Gastrocnemius medialis (tissue), 4 donors: ENCODE measurements at regions not wholly inside any gene's neighbourhood (a gene's known extent, or its start where the extent isn't known, plus 50 kb on each side); places are given as distances from the start of the nearest gene placed in this dataset.
A peak's percentile ranks its signal among the peaks of the same experiment; 100 is the strongest.

Experiments used
- ATAC-seq, 2 donors: fragments of 150-250 bp; one replicate each; pipeline ENCODE4 v1.9.1; 2016
- DNase-seq, 2 donors: peaks; one replicate each; pipeline ENCODE4 v3.0.0-alpha.2; 2019
- H3K27ac ChIP-seq, 4 donors: fragments of 200-600 bp; sonication (generic); 1 replicate in 1 of 4; 2 replicates in 3 of 4; pipeline ENCODE4 v1.5.1; 2016 to 2018; ENCODE audit warnings: mild to moderate bottlenecking in 2 of 4, moderate library complexity in 1 of 4
- H3K27me3 ChIP-seq, 3 donors: fragments of 200-600 bp; sonication (generic) in 2 of 3; 1 replicate in 1 of 3; 2 replicates in 2 of 3; pipeline versions ENCODE4 v1.5.1 to v1.6.0; 2016 to 2019; ENCODE audit warnings: mild to moderate bottlenecking in 1 of 3, moderate library complexity in 1 of 3
- H3K36me3 ChIP-seq, 2 donors: fragments of 200-600 bp; sonication (generic) in 1 of 2; one replicate each; pipeline ENCODE4 v1.5.1; 2017 to 2018
- H3K4me1 ChIP-seq, 2 donors: fragments of 200-600 bp; sonication (generic) in 1 of 2; one replicate each; pipeline ENCODE4 v1.5.1; 2016 to 2017; ENCODE audit warnings: mild to moderate bottlenecking in 2 of 2
- H3K4me3 ChIP-seq, 4 donors: fragments of 200-600 bp; sonication (generic) in 3 of 4; 1 replicate in 1 of 4; 2 replicates in 3 of 4; pipeline ENCODE4 v1.5.1; 2016 to 2019; ENCODE audit warnings: mild to moderate bottlenecking in 2 of 4
- H3K9me3 ChIP-seq, 3 donors: fragments of 200-600 bp; sonication (generic) in 2 of 3; 1 replicate in 1 of 3; 2 replicates in 2 of 3; pipeline ENCODE4 v1.5.1; 2016 to 2019
- POLR2A ChIP-seq, 2 donors: fragments of 450-650 bp; IDR thresholded peaks; one replicate each; pipeline ENCODE4 v1.6.1; 2017; ENCODE audit warnings: antibody characterized with exemption in 2 of 2, mild to moderate bottlenecking in 2 of 2, moderate library complexity in 2 of 2
- in situ Hi-C, 4 donors: fragments of 200-750 bp; cut with MboI; loops; one replicate each; pipeline versions ENCODE4 v1.15.0 to v1.8.0; 2017; ENCODE audit warnings: low sequenced_read_pairs in 4 of 4
- intact Hi-C: fragments of 100-400 bp; cut with DNase I; formaldehyde crosslinking; loops from one replicate; pipeline ENCODE4 v1.15.1; 2023; ENCODE audit warnings: low total_unique reads
- TF ChIP-seq, protein P1 (sequence below), 5 experiments: fragments of 450-650 bp in 3 of 5; fragments of 200-600 bp in 2 of 5; sonication (generic) in 2 of 5; IDR thresholded peaks in 4 of 5; conservative IDR thresholded peaks in 1 of 5; 1 replicate in 4 of 5; 2 replicates in 1 of 5; pipeline ENCODE4 v1.5.1; 2016 to 2019; ENCODE audit warnings: antibody characterized with exemption in 5 of 5, mild to moderate bottlenecking in 3 of 5, moderate library complexity in 3 of 5

DNA sequence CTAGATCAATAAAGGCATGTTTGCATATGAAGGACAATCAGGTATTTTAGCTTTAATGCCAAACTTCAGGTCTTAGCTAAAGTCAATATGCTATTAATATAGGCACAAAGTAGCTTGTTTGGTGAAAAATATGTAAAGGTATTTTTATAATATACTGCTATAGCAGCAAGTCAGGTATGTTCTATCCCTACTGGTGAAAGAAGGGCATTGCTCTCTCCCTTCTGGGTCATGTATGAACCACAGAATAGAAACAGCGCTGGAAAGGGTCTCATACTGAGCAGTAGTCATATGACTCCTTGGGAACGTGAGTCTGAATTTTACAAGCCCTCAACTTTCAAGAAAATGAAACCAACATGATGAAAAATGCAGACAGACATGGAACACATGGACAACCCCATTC lies 314.6 kb downstream of the GRIN2B start:
- no peak for DNase-seq
- intact Hi-C loops, result loop anchor here (10.0 kb wide), 1 partner anchor 392 kb away; no protein-coding TSS in a partner anchor
- ATAC-seq, result no peak
- Histone ChIP-seq H3K4me1 (no peaks in the 10 kb centered on the region), H3K4me3 (no peak overlapping the region), H3K27me3 (no peaks in the 10 kb centered on the region), H3K27ac (no peak overlapping the region), H3K36me3 (no peaks in the 10 kb centered on the region), H3K9me3 (no peaks in the 10 kb centered on the region)
- TF ChIP-seq POLR2A (IDR thresholded peaks at IDR 0.05), result no peak
- in situ Hi-C loops, result no loop called here

GRCh38 chr12:13661005-13661887 lies 320.2 kb downstream of the GRIN2B start:
- intact Hi-C loops, result loop anchor here (10.0 kb wide), 1 partner anchor 386 kb away; no protein-coding TSS in a partner anchor
- no peaks in the 10 kb centered on the region for H3K4me1 ChIP-seq
- ATAC-seq, result peak in 1 of 2 donors; percentile 56
- in situ Hi-C loops, result no loop called here
- no peak for TF ChIP-seq POLR2A (IDR thresholded peaks at IDR 0.05)
- TF ChIP-seq, protein P1, sequence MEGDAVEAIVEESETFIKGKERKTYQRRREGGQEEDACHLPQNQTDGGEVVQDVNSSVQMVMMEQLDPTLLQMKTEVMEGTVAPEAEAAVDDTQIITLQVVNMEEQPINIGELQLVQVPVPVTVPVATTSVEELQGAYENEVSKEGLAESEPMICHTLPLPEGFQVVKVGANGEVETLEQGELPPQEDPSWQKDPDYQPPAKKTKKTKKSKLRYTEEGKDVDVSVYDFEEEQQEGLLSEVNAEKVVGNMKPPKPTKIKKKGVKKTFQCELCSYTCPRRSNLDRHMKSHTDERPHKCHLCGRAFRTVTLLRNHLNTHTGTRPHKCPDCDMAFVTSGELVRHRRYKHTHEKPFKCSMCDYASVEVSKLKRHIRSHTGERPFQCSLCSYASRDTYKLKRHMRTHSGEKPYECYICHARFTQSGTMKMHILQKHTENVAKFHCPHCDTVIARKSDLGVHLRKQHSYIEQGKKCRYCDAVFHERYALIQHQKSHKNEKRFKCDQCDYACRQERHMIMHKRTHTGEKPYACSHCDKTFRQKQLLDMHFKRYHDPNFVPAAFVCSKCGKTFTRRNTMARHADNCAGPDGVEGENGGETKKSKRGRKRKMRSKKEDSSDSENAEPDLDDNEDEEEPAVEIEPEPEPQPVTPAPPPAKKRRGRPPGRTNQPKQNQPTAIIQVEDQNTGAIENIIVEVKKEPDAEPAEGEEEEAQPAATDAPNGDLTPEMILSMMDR (IDR thresholded peaks at IDR 0.05 in 4 of 5, conservative IDR thresholded peaks at IDR 0.05 in 1 of 5), result peak; percentile 27 to 69 (median 44)
- H3K4me3 ChIP-seq, result no peak overlapping the region
- peak; percentile 7 to 11 for DNase-seq
- no peak overlapping the region for H3K27ac ChIP-seq
- no peaks in the 10 kb centered on the region for H3K27me3 ChIP-seq
- no peaks in the 10 kb centered on the region for H3K9me3 ChIP-seq
- no peaks in the 10 kb centered on the region for H3K36me3 ChIP-seq

DNA sequence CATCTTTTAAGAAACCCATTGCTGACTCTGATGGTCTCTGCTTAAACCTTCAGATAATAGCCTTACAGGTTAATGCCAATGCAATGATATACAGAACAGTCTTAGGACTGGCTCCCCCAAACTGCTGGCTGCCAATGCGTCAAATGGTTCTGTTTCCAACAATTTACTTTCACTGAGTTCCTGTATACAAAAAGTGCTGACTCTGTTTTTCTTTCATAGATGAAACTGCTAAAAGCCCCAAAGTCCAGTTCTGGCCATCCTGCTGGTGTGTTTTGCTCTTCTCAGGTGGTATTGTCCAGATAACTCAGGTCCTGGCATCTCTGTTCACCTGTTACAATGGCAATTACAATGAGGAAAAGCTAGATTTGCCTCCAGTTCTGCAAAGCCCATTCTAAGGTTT lies 326.9 kb downstream of the GRIN2B start:
- TF ChIP-seq, protein P1 (IDR thresholded peaks at IDR 0.05 in 4 of 5, conservative IDR thresholded peaks at IDR 0.05 in 1 of 5), result no peak
- no peak for TF ChIP-seq POLR2A (IDR thresholded peaks at IDR 0.05)
- Histone ChIP-seq H3K27me3 (no peaks in the 10 kb centered on the region), H3K4me1 (no peaks in the 10 kb centered on the region), H3K27ac (no peak overlapping the region), H3K36me3 (no peaks in the 10 kb centered on the region), H3K4me3 (no peak overlapping the region), H3K9me3 (no peaks in the 10 kb centered on the region)
- in situ Hi-C loops, result no loop called here
- intact Hi-C loops, result no loop called here
- DNase-seq (no peak), ATAC-seq (no peak)

- intact Hi-C loops, result no loop called here
- no peaks in the 10 kb centered on the region for H3K27me3 ChIP-seq
- no peak overlapping the region for H3K27ac ChIP-seq
- H3K9me3 ChIP-seq, result no peaks in the 10 kb centered on the region
- H3K4me3 ChIP-seq, result no peak overlapping the region
- H3K36me3 ChIP-seq, result no peaks in the 10 kb centered on the region
- in situ Hi-C loops, result no loop called here
- ATAC-seq, result no peak
- TF ChIP-seq POLR2A (IDR thresholded peaks at IDR 0.05), result no peak
- TF ChIP-seq, protein P1 (IDR thresholded peaks at IDR 0.05 in 4 of 5, conservative IDR thresholded peaks at IDR 0.05 in 1 of 5), result no peak
- no peak for DNase-seq
- no peaks in the 10 kb centered on the region for H3K4me1 ChIP-seq
Measured at GRCh38 chr12:13652105-13652504, 329.3 kb downstream of the GRIN2B start.

DNA sequence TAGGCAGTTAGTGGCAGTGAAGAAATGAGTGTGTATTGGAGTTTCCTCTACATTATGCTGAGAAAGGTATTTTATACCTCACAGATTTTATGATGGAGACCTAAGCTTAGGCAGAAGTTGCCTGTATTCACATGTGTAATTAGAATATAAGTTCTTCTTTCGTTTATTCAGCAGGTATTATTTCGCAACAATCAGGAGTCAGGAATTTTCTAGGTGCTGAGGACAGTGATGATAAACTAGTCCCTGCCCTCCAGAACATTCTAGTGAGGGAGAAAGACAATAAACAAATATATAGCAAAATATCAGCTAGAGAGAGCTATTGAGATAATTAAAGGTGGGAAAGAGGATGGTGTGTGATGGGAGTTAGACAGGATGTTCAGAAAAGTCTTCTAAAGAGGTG lies 345.7 kb downstream of the GRIN2B start:
- TF ChIP-seq, protein P1 (IDR thresholded peaks at IDR 0.05 in 4 of 5, conservative IDR thresholded peaks at IDR 0.05 in 1 of 5), result no peak
- no peak for TF ChIP-seq POLR2A (IDR thresholded peaks at IDR 0.05)
- peaks cover 0 to 3% (median 0%) of the 10 kb centered on the region in 3 donors for H3K27me3 ChIP-seq
- no peak overlapping the region for H3K4me3 ChIP-seq
- DNase-seq, result no peak
- intact Hi-C loops, result no loop called here
- H3K4me1 ChIP-seq, result no peaks in the 10 kb centered on the region
- no peaks in the 10 kb centered on the region for H3K36me3 ChIP-seq
- in situ Hi-C loops, result no loop called here
- no peak for ATAC-seq
- no peaks in the 10 kb centered on the region for H3K9me3 ChIP-seq
- no peak overlapping the region for H3K27ac ChIP-seq
